ENCODE measurements at regions not wholly inside any gene's neighbourhood (a gene's known extent, or its start where the extent isn't known, plus 50 kb on each side); places are given as distances from the start of the nearest gene placed in this dataset.

GRCh38 chr19:31962561-31962996 lies 382.8 kb upstream of the ZNF507 start:
- TF ChIP-seq CTCF (IDR thresholded peaks at IDR 0.05; ENCODE audit: control extremely low read depth, extremely low read depth) = no peak
- ATAC-seq (ENCODE audit: insufficient read depth, low FRiP score) = no peak
- H3K4me1 ChIP-seq (ENCODE audit: control insufficient read depth in 5 of 5, insufficient read depth in 5 of 5, low read length in 5 of 5) = peaks cover 0 to 58% (median 31%) of the 10 kb centered on the region in 5 donors
- WGBS, 2 donors = 27 to 52% methylated on average over 5 of the region's 5 CpGs
- H3K9ac ChIP-seq (ENCODE audit: insufficient read depth in 1 of 2, low read length in 2 of 2) = no peak overlapping the region
- H3K27me3 ChIP-seq (ENCODE audit: control insufficient read depth in 3 of 3, insufficient read depth in 3 of 3, low read length in 2 of 3) = no peaks in the 10 kb centered on the region
- H3K36me3 ChIP-seq (ENCODE audit: control insufficient read depth in 4 of 4, insufficient read depth in 4 of 4, low read length in 4 of 4) = no peaks in the 10 kb centered on the region
- H3K27ac ChIP-seq (ENCODE audit: low read depth in 1 of 2, low read length in 1 of 2) = no peak overlapping the region
- no peak overlapping the region for H3K4me3 ChIP-seq
- H3K9me3 ChIP-seq (ENCODE audit: control insufficient read depth in 4 of 4, insufficient read depth in 3 of 4, low read length in 3 of 4) = no peaks in the 10 kb centered on the region
- DNase-seq = peak; percentile 85 to 99 (median 99)

GRCh38 chr19:31963746-31964145 lies 381.7 kb upstream of the ZNF507 start:
- TF ChIP-seq CTCF (IDR thresholded peaks at IDR 0.05; ENCODE audit: control extremely low read depth, extremely low read depth) = no peak
- peak in 1 of 3 donors; percentile 22 for DNase-seq
- ATAC-seq (ENCODE audit: insufficient read depth, low FRiP score) = no peak
- no peaks in the 10 kb centered on the region for H3K36me3 ChIP-seq (ENCODE audit: control insufficient read depth in 4 of 4, insufficient read depth in 4 of 4, low read length in 4 of 4)
- no peaks in the 10 kb centered on the region for H3K27me3 ChIP-seq (ENCODE audit: control insufficient read depth in 3 of 3, insufficient read depth in 3 of 3, low read length in 2 of 3)
- no peak overlapping the region for H3K9ac ChIP-seq (ENCODE audit: insufficient read depth in 1 of 2, low read length in 2 of 2)
- no peak overlapping the region for H3K4me3 ChIP-seq
- H3K27ac ChIP-seq (ENCODE audit: low read depth in 1 of 2, low read length in 1 of 2) = no peak overlapping the region
- H3K9me3 ChIP-seq (ENCODE audit: control insufficient read depth in 4 of 4, insufficient read depth in 3 of 4, low read length in 3 of 4) = no peaks in the 10 kb centered on the region
- WGBS, 2 donors = 79 to 86% methylated on average over 4 of the region's 4 CpGs
- peaks cover 0 to 56% (median 35%) of the 10 kb centered on the region in 5 donors for H3K4me1 ChIP-seq (ENCODE audit: control insufficient read depth in 5 of 5, insufficient read depth in 5 of 5, low read length in 5 of 5)

- TF ChIP-seq CTCF (IDR thresholded peaks at IDR 0.05; ENCODE audit: control extremely low read depth, extremely low read depth) = no peak
- no peaks in the 10 kb centered on the region for H3K36me3 ChIP-seq (ENCODE audit: control insufficient read depth in 4 of 4, insufficient read depth in 4 of 4, low read length in 4 of 4)
- H3K4me3 ChIP-seq = no peak overlapping the region
- H3K27me3 ChIP-seq (ENCODE audit: control insufficient read depth in 3 of 3, insufficient read depth in 3 of 3, low read length in 2 of 3) = no peaks in the 10 kb centered on the region
- no peaks in the 10 kb centered on the region for H3K9me3 ChIP-seq (ENCODE audit: control insufficient read depth in 4 of 4, insufficient read depth in 3 of 4, low read length in 3 of 4)
- H3K9ac ChIP-seq (ENCODE audit: insufficient read depth in 1 of 2, low read length in 2 of 2) = no peak overlapping the region
- H3K27ac ChIP-seq (ENCODE audit: low read depth in 1 of 2, low read length in 1 of 2) = no peak overlapping the region
- WGBS, 2 donors = 58 to 67% methylated on average over 5 of the region's 5 CpGs
- DNase-seq (no peak), ATAC-seq (ENCODE audit: insufficient read depth, low FRiP score) (no peak)
- H3K4me1 ChIP-seq (ENCODE audit: control insufficient read depth in 5 of 5, insufficient read depth in 5 of 5, low read length in 5 of 5) = peaks cover 0 to 30% (median 16%) of the 10 kb centered on the region in 5 donors
Observed at GRCh38 chr19:31969016-31969415, 376.4 kb upstream of the ZNF507 start.

GRCh38 chr19:31970027-31970461 lies 375.4 kb upstream of the ZNF507 start:
- ATAC-seq (ENCODE audit: insufficient read depth, low FRiP score) (no peak), DNase-seq (peak in 2 of 3 donors; percentile 53 to 75)
- H3K27me3 ChIP-seq (ENCODE audit: control insufficient read depth in 3 of 3, insufficient read depth in 3 of 3, low read length in 2 of 3) = no peaks in the 10 kb centered on the region
- no peak for TF ChIP-seq CTCF (IDR thresholded peaks at IDR 0.05; ENCODE audit: control extremely low read depth, extremely low read depth)
- H3K27ac ChIP-seq (ENCODE audit: low read depth in 1 of 2, low read length in 1 of 2) = no peak overlapping the region
- WGBS, 2 donors = 68 to 82% methylated on average over 2 of the region's 2 CpGs
- H3K36me3 ChIP-seq (ENCODE audit: control insufficient read depth in 4 of 4, insufficient read depth in 4 of 4, low read length in 4 of 4) = no peaks in the 10 kb centered on the region
- no peak overlapping the region for H3K4me3 ChIP-seq
- peaks cover 0 to 21% (median 14%) of the 10 kb centered on the region in 5 donors for H3K4me1 ChIP-seq (ENCODE audit: control insufficient read depth in 5 of 5, insufficient read depth in 5 of 5, low read length in 5 of 5)
- H3K9ac ChIP-seq (ENCODE audit: insufficient read depth in 1 of 2, low read length in 2 of 2) = no peak overlapping the region
- H3K9me3 ChIP-seq (ENCODE audit: control insufficient read depth in 4 of 4, insufficient read depth in 3 of 4, low read length in 3 of 4) = no peaks in the 10 kb centered on the region

Measured in lung (tissue), 11 donors.